B cell (primary cell): ENCODE measurements at regions not wholly inside any gene's neighbourhood (a gene's known extent, or its start where the extent isn't known, plus 50 kb on each side); places are given as distances from the start of the nearest gene placed in this dataset.

ENCODE experiments used
- ATAC-seq: fragments of 200-7000 bp; cut with Tn5 transposase; one replicate; pipeline ENCODE4 v1.10.0; 2021; ENCODE audit warnings: low read depth, mild to moderate bottlenecking, moderate number of reproducible peaks, moderate library complexity
- CTCF ChIA-PET: fragments of 350-600 bp; sonication (Branson Sonifier 250); formaldehyde crosslinking; loops from one replicate; lab custom pipeline; 2021; ENCODE audit warnings: antibody characterized with exemption, inconsistent platforms; lab: Charles Lee
- POLR2A ChIA-PET: fragments of 350-600 bp; sonication (Branson Sonifier 250); formaldehyde crosslinking; loops from one replicate; lab custom pipeline; 2021; ENCODE audit warnings: antibody characterized with exemption; lab: Charles Lee
- DNase-seq: peaks from one replicate; pipeline ENCODE4 v3.0.0; 2013
- H2AFZ ChIP-seq: 2 replicates; pipeline ENCODE4 v1.6.1; 2012; ENCODE audit warnings: mild to moderate bottlenecking, low read depth, low read length; ENCODE audit not compliant: insufficient read depth, poor library complexity, severe bottlenecking
- H3K27ac ChIP-seq, 2 donors: 1 replicate in 1 of 2; 2 replicates in 1 of 2; pipeline ENCODE4 v1.5.1; 2012 to 2013; ENCODE audit warnings: low read length in 2 of 2, mild to moderate bottlenecking in 2 of 2, moderate library complexity in 1 of 2
- H3K27me3 ChIP-seq, 4 experiments: fragments of 200-600 bp in 1 of 4; sonication (generic) in 1 of 4; replicated peaks in 1 of 4; 1 replicate in 2 of 4; 2 replicates in 2 of 4; pipeline versions ENCODE4 v1.6.1 to v1.7.0; 2013 to 2016; ENCODE audit warnings: low read length in 3 of 4, mild to moderate bottlenecking in 2 of 4, mixed read lengths in 1 of 4, moderate library complexity in 1 of 4; ENCODE audit not compliant: insufficient read depth in 4 of 4, control insufficient read depth in 3 of 4; ENCODE audit errors: control extremely low read depth in 1 of 4
- H3K36me3 ChIP-seq, 2 experiments: replicated peaks in 1 of 2; 1 replicate in 1 of 2; 2 replicates in 1 of 2; pipeline versions ENCODE4 v1.6.1 to v1.7.1; 2013; ENCODE audit warnings: low read length in 1 of 2; ENCODE audit not compliant: insufficient read depth in 2 of 2, control insufficient read depth in 1 of 2; ENCODE audit errors: control extremely low read depth in 1 of 2, extremely low read depth in 1 of 2
- H3K4me1 ChIP-seq, 2 donors: fragments of 200-600 bp in 1 of 2; sonication (generic) in 1 of 2; 1 replicate in 1 of 2; 2 replicates in 1 of 2; pipeline versions ENCODE4 v1.5.1 to v1.6.1; 2013 to 2017; ENCODE audit warnings: low read length in 2 of 2; ENCODE audit not compliant: control insufficient read depth in 2 of 2, insufficient read depth in 2 of 2
- H3K4me2 ChIP-seq: replicated peaks from 2 replicates; pipeline ENCODE3; 2012; ENCODE audit warnings: mild to moderate bottlenecking, low read depth, low read length; ENCODE audit not compliant: poor library complexity, severe bottlenecking
- H3K4me3 ChIP-seq, 5 experiments: fragments of 200-600 bp in 1 of 5; sonication (generic) in 1 of 5; 1 replicate in 3 of 5; 2 replicates in 2 of 5; pipeline versions ENCODE4 v1.5.1 to v1.7.0; 2011 to 2016; ENCODE audit warnings: low read length in 4 of 5, mild to moderate bottlenecking in 4 of 5, low read depth in 2 of 5, control low read depth in 1 of 5, moderate library complexity in 1 of 5; ENCODE audit not compliant: insufficient read depth in 1 of 5; ENCODE audit errors: control extremely low read depth in 1 of 5, extremely low read depth in 1 of 5
- H3K79me2 ChIP-seq: fragments of 200-600 bp; sonication (generic); one replicate; pipeline ENCODE4 v1.6.0; 2016; ENCODE audit warnings: low read length; ENCODE audit not compliant: control insufficient read depth, insufficient read depth
- H3K9ac ChIP-seq: fragments of 200-600 bp; sonication (generic); 2 replicates; pipeline ENCODE4 v1.6.1; 2017; ENCODE audit warnings: mild to moderate bottlenecking, low read length, moderate library complexity
- H3K9me3 ChIP-seq, 3 donors: one replicate each; pipeline versions ENCODE4 v1.6.1 to v1.7.1; 2013; ENCODE audit warnings: low read length in 2 of 3; ENCODE audit not compliant: control insufficient read depth in 2 of 3, insufficient read depth in 1 of 3; ENCODE audit errors: control extremely low read depth in 1 of 3
- H4K20me1 ChIP-seq: 2 replicates; pipeline ENCODE4 v1.6.0; 2012; ENCODE audit warnings: mild to moderate bottlenecking, low read length; ENCODE audit not compliant: insufficient read depth, control insufficient read depth, poor library complexity, severe bottlenecking
- H3K27ac Mint-ChIP-seq: one replicate; pipeline ENCODE4 v1.8.0; 2021; ENCODE audit warnings: mixed read lengths
- H3K27me3 Mint-ChIP-seq: one replicate; pipeline ENCODE4 v1.8.0; 2021; ENCODE audit warnings: mixed read lengths
- H3K4me1 Mint-ChIP-seq: one replicate; pipeline ENCODE4 v1.8.0; 2021; ENCODE audit warnings: mixed read lengths
- H3K4me3 Mint-ChIP-seq: one replicate; pipeline ENCODE4 v1.8.0; 2021; ENCODE audit warnings: mixed read lengths
- H3K9me3 Mint-ChIP-seq: one replicate; pipeline ENCODE4 v1.8.0; 2022; ENCODE audit warnings: mixed read lengths; ENCODE audit not compliant: insufficient read depth
- CTCF ChIP-seq: fragments of 200-600 bp; IDR thresholded peaks from one replicate; pipeline ENCODE4 v1.8.0; 2022; ENCODE audit warnings: antibody characterized with exemption, mild to moderate bottlenecking
- EZH2 ChIP-seq: IDR thresholded peaks from 2 replicates; pipeline ENCODE4 v1.6.1; 2012; ENCODE audit warnings: borderline replicate concordance, low read depth, mild to moderate bottlenecking, moderate library complexity, low read length; ENCODE audit not compliant: insufficient read depth, poor library complexity, severe bottlenecking
- WGBS: methylation state at CpG from one replicate; pipeline ENCODE4 v1.1.5; 2013; ENCODE audit warnings: missing lambda C conversion rate; ENCODE audit not compliant: insufficient coverage; 5-methylcytosine and 5-hydroxymethylcytosine counted together
- intact Hi-C: fragments of 100-400 bp; cut with micrococcal nuclease; formaldehyde crosslinking; loops from one replicate; pipeline ENCODE4 v1.10.0; 2022

GRCh38 chr1:199696225-199696624 lies 331.3 kb upstream of the NR5A2 start:
- Histone ChIP-seq H3K79me2 (no peaks in the 10 kb centered on the region), H2AFZ (no peak overlapping the region), H3K4me3 (no peak overlapping the region), H3K36me3 (no peaks in the 10 kb centered on the region), H3K9me3 (no peaks in the 10 kb centered on the region), H4K20me1 (no peaks in the 10 kb centered on the region), H3K27ac (no peak overlapping the region), H3K9ac (no peak overlapping the region), H3K4me2 (no peak overlapping the region), H3K27me3 (peaks cover 0 to 7% (median 1%) of the 10 kb centered on the region in 4 experiments), H3K4me1 (no peaks in the 10 kb centered on the region)
- Mint-ChIP-seq H3K4me3 (no peak overlapping the region), H3K27me3 (peaks cover 38% of the 10 kb centered on the region), H3K4me1 (no peaks in the 10 kb centered on the region), H3K9me3 (no peaks in the 10 kb centered on the region), H3K27ac (no peak overlapping the region)
- TF ChIP-seq CTCF, result no peak
- no peak for TF ChIP-seq EZH2
- WGBS, result no CpG with 5 or more reads among the region's 2 CpGs
- POLR2A ChIA-PET, result no interaction called here
- no peak for DNase-seq
- intact Hi-C loops, result no loop called here
- ATAC-seq, result no peak
- CTCF ChIA-PET, result no interaction called here

GRCh38 chr1:199698222-199698621 lies 329.3 kb upstream of the NR5A2 start:
- H3K9me3 ChIP-seq, result no peaks in the 10 kb centered on the region
- no peak overlapping the region for H3K4me2 ChIP-seq
- no peak overlapping the region for H3K27ac ChIP-seq
- no peaks in the 10 kb centered on the region for H3K9me3 Mint-ChIP-seq
- no peak overlapping the region for H2AFZ ChIP-seq
- H3K27me3 ChIP-seq, result peaks cover 0 to 3% (median 0%) of the 10 kb centered on the region in 4 experiments
- H3K79me2 ChIP-seq, result no peaks in the 10 kb centered on the region
- H3K27me3 Mint-ChIP-seq, result peaks cover 24% of the 10 kb centered on the region
- no peaks in the 10 kb centered on the region for H3K4me1 ChIP-seq
- no peak overlapping the region for H3K4me3 ChIP-seq
- ChIA-PET POLR2A (no interaction called here), CTCF (no interaction called here)
- no peak overlapping the region for H3K27ac Mint-ChIP-seq
- no peak overlapping the region for H3K9ac ChIP-seq
- no peaks in the 10 kb centered on the region for H3K4me1 Mint-ChIP-seq
- no peaks in the 10 kb centered on the region for H3K36me3 ChIP-seq
- TF ChIP-seq EZH2 (no peak), CTCF (no peak)
- ATAC-seq (no peak), DNase-seq (no peak)
- H3K4me3 Mint-ChIP-seq, result no peak overlapping the region
- intact Hi-C loops, result no loop called here
- no peaks in the 10 kb centered on the region for H4K20me1 ChIP-seq
